Large intestine (tissue), 3 donors: ENCODE measurements at regions not wholly inside any gene's neighbourhood (a gene's known extent, or its start where the extent isn't known, plus 50 kb on each side); places are given as distances from the start of the nearest gene placed in this dataset.
"Not testable (repeated sequence)": the region's sequence is repeated elsewhere in the genome, so short reads cannot be mapped to it uniquely, and the experiment has no call there.

Experiments
- DNase-seq, 2 donors: peaks; one replicate each; pipeline versions ENCODE4 v3.0.0 to v3.0.0-alpha.2; 2013
- H3K27ac ChIP-seq: one replicate; pipeline ENCODE4 v1.5.1; 2013; ENCODE audit warnings: low read length
- H3K27me3 ChIP-seq: 2 replicates; pipeline ENCODE4 v1.6.1; 2013; ENCODE audit warnings: low read length; ENCODE audit not compliant: control insufficient read depth, insufficient read depth
- H3K36me3 ChIP-seq: 2 replicates; pipeline ENCODE4 v1.6.1; 2013; ENCODE audit warnings: low read length; ENCODE audit not compliant: control insufficient read depth, insufficient read depth
- H3K4me1 ChIP-seq: one replicate; pipeline ENCODE4 v1.6.1; 2013; ENCODE audit warnings: low read length; ENCODE audit not compliant: control insufficient read depth, insufficient read depth
- H3K4me3 ChIP-seq: one replicate; pipeline ENCODE4 v1.5.1; 2013; ENCODE audit warnings: low read length
- H3K9me3 ChIP-seq: one replicate; pipeline ENCODE4 v1.6.1; 2013; ENCODE audit warnings: mild to moderate bottlenecking, low read depth, low read length, moderate library complexity; ENCODE audit not compliant: control insufficient read depth
- WGBS: methylation state at CpG from one replicate; pipeline ENCODE4 v1.1.5; 2013; ENCODE audit warnings: low lambda C conversion rate; ENCODE audit not compliant: insufficient coverage; 5-methylcytosine and 5-hydroxymethylcytosine counted together

DNA sequence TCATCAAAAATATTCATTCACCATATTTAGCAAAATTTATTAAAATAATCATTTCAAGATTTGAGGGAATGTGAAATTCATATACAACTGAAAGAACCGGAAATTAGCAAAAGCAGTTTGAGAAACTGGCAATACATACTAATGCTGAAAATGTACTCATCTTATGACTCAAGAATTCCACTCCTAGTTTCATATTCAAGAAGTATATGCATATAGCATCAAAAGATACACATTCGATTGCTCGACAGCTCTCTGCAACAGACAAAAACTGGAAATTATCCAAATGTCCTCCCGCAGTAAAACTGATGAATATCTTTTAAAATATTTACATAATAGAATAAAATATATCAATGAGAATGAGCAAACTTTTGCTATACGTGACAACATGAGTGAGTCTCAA lies 189.2 kb upstream of the MGAT4C start:
- no peaks in the 10 kb centered on the region for H3K36me3 ChIP-seq

DNA sequence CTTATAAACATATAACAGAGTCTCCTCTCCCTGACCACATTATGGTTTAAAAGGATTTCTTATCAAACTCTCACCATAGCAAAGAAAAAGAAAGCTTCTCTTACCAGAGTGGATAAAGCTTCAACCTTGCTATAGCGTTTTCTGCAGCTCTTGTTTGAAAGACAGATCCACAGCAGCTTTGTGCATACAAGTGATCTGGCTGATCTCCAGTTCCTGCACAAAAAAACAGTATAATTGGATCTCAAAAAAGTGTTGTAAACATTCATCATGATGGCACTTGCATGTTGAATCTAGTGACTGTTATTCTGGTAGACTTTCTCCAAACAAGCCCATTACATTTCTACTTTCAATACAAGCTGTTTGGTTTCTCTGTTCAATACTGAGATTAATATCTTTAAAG lies 178.9 kb upstream of the MGAT4C start:
- H3K27ac ChIP-seq: no peak overlapping the region
- WGBS: no CpG with 5 or more reads among the region's 1 CpG
- H3K4me3 ChIP-seq: no peak overlapping the region
- H3K36me3 ChIP-seq: no peaks in the 10 kb centered on the region
- H3K4me1 ChIP-seq: no peaks in the 10 kb centered on the region
- H3K27me3 ChIP-seq: no peaks in the 10 kb centered on the region
- no peaks in the 10 kb centered on the region for H3K9me3 ChIP-seq
- DNase-seq: no peak

More for the DNA sequence above, 189.2 kb upstream of the MGAT4C start:
- no peaks in the 10 kb centered on the region for H3K4me1 ChIP-seq
- no peak overlapping the region for H3K27ac ChIP-seq
- no peaks in the 10 kb centered on the region for H3K9me3 ChIP-seq
- no peak overlapping the region for H3K4me3 ChIP-seq
- DNase-seq: no peak
- H3K27me3 ChIP-seq: no peaks in the 10 kb centered on the region
- WGBS: 65% methylated on average over 4 of the region's 5 CpGs

DNA sequence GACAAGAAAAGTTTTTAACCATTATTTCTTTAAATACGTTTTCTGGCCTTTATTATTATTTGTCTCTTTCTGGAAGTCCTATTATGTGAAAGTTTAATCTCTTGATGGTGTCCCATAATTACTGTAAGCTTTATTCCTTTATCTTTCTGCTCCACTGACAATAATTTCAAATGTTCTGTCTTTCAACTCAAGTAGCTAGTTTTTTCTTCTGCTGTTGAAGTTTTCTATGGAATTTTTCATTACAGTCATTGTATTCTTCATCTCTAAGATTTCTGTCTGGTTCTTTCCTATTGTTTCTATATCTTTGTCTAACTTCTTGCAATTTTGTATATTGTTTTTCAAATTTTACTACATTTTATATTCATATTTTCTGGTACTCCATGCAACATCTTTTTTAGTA lies 173.6 kb upstream of the MGAT4C start:
- no peak overlapping the region for H3K4me3 ChIP-seq
- H3K4me1 ChIP-seq: no peaks in the 10 kb centered on the region
- WGBS: 80% methylated on average over 1 of the region's 1 CpG

DNA sequence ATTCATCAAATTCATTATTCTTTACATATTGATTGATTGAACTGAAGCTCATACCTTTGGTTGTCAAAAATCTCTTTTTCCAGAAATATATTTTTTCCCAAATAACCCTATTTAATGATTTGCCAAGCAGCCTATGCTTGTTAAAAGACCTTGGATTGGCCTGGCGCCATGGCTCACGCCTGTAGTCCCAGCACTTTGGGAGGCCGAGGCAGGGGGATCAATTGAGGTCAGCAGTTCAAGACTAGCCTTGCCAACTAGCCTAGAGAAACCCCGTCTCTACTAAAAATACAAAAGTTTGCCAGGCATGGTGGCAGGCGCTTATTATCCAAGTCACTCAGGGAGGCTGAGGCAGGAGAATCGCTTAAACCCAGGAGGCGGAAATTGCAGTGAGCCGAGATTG lies 165.1 kb upstream of the MGAT4C start:
- Histone ChIP-seq H3K9me3 (no peaks in the 10 kb centered on the region), H3K4me1 (no peaks in the 10 kb centered on the region), H3K27me3 (no peaks in the 10 kb centered on the region), H3K36me3 (no peaks in the 10 kb centered on the region), H3K4me3 (no peak overlapping the region), H3K27ac (no peak overlapping the region)
- no peak for DNase-seq
- 100% methylated on average over 1 of the region's 8 CpGs for WGBS

More for the DNA sequence above, 173.6 kb upstream of the MGAT4C start:
- Histone ChIP-seq H3K9me3 (peaks cover 3% of the 10 kb centered on the region), H3K27me3 (no peaks in the 10 kb centered on the region), H3K27ac (no peak overlapping the region), H3K36me3 (no peaks in the 10 kb centered on the region)
- DNase-seq: no peak

DNA sequence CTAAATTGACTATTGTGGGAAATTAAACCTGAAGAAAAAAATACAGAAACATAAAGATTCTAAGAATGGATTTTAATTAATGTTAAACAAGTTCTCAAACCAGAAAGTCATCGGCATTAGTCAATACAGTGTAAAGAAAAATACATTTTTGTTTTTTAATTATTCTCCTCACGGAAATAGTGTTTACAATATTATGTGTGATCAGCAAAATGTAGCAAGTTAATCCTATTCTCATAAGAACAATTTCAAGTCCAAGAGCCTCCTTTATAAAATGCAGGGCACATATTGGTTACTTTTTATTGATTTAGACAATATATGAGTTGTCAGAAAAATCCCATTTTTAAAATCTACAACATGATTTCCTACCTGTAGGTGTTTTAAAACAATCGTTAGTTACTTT lies 158.0 kb upstream of the MGAT4C start:
- no peaks in the 10 kb centered on the region for H3K36me3 ChIP-seq
- WGBS: 84% methylated on average over 2 of the region's 3 CpGs
- no peak for DNase-seq
- no peak overlapping the region for H3K27ac ChIP-seq
- no peak overlapping the region for H3K4me3 ChIP-seq
- no peaks in the 10 kb centered on the region for H3K4me1 ChIP-seq
- H3K27me3 ChIP-seq: no peaks in the 10 kb centered on the region
- peaks cover 6% of the 10 kb centered on the region for H3K9me3 ChIP-seq

DNA sequence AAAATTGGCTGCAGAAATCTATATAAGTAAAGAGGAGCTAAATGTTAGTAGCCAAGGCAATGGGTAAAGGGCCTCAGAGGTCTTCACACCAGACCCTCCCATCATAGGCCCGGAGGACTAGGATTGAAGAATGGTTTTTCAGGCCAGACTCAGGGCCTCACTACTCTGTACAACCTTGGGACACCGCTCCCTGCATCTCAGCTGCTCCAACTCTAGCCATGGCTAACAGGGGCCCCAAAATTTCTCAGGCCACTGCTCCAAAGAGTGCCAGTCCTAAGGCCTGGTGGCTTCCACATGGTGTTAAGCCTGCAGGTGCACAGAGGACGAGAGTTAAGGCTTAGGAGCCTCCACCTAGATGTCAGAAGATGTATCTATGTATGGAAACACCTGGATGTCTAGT lies 155.5 kb upstream of the MGAT4C start:
- Histone ChIP-seq H3K27ac (no peak overlapping the region), H3K27me3 (no peaks in the 10 kb centered on the region), H3K36me3 (no peaks in the 10 kb centered on the region), H3K4me1 (no peaks in the 10 kb centered on the region), H3K4me3 (no peak overlapping the region), H3K9me3 (peaks cover 6% of the 10 kb centered on the region)
- DNase-seq: no peak
- no CpG with 5 or more reads among the region's 3 CpGs for WGBS

DNA sequence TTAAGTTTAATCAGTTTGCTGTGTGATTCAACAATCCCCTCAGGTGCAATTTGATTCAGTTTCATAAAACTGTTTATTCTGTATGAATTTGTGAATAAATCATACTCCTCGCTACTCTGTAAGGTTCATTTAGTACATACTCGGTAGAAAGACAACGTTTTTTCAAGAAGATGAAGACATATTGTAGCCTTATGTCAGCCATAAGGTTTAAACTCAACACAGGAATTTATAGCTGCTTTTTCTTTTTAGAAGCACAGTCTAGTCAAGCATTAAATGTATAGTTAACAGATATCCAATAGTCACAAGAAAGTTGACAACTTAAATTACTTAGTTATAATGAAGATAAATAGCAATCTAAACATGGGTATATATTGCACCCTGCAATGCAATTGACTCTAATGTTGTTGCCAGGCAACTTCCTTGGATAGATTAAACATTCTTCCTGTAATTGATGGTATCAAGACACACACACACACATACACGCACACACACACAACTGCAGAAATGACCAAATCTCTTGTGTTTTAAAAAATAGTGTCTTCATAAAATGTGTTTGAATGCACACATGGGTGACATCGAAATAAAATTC lies 151.5 kb upstream of the MGAT4C start:
- H3K36me3 ChIP-seq: no peaks in the 10 kb centered on the region
- no peaks in the 10 kb centered on the region for H3K27me3 ChIP-seq
- H3K4me1 ChIP-seq: no peaks in the 10 kb centered on the region
- 100% methylated on average over 1 of the region's 5 CpGs for WGBS
- H3K4me3 ChIP-seq: no peak overlapping the region
- H3K9me3 ChIP-seq: peaks cover 6% of the 10 kb centered on the region
- no peak for DNase-seq
- no peak overlapping the region for H3K27ac ChIP-seq

DNA sequence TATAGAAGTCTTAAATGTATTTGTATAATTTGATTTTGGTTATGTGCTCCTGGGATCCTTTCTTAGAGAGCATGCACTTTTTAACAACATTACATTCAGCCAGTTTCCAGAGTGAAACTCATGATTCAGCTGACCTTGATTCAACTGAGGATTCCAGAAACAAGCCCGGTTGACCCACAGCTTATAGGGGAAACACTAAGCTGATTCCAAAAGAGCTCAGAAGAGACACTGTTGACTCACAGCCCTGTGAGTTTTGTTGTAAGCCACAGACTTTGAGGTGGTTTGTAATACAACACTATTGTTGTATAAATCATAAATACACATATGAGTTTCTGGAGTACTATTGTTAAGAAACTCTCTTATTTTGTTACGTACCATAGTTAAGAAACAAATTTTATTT lies 133.8 kb upstream of the MGAT4C start:
- H3K4me3 ChIP-seq: no peak overlapping the region
- 71% methylated on average over 1 of the region's 2 CpGs for WGBS
- no peaks in the 10 kb centered on the region for H3K27me3 ChIP-seq
- no peak for DNase-seq
- H3K36me3 ChIP-seq: no peaks in the 10 kb centered on the region
- H3K4me1 ChIP-seq: no peaks in the 10 kb centered on the region
- H3K9me3 ChIP-seq: no peaks in the 10 kb centered on the region
- H3K27ac ChIP-seq: no peak overlapping the region

DNA sequence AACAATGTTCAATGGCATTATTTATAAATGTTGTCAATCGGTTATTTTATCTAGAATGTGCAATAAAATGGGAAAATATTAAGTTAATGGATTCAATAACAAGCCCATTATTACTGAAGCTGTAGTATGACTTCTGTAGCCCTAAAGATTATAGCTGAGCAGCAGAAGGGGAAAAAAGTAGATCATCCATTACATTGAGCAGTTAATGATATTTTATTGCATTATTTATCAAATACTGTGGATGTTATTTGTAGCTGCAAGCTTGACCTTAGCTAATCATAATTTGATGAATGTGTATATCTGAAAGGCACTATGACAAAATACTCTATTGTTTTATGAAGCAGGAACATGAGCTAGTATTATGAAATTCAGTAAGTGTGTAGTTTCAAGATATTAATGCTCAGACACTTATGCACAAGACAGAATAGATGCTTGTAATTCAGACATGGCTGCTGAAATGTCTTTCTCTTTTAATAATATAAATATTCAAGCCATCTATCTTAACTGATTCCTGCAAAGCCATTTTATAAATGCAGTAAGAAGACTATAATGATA lies 131.5 kb upstream of the MGAT4C start:
- Histone ChIP-seq H3K27ac (no peak overlapping the region), H3K36me3 (no peaks in the 10 kb centered on the region), H3K4me3 (no peak overlapping the region), H3K4me1 (no peaks in the 10 kb centered on the region), H3K27me3 (no peaks in the 10 kb centered on the region), H3K9me3 (no peaks in the 10 kb centered on the region)
- DNase-seq: no peak
- WGBS: 64% methylated on average over 1 of the region's 1 CpG

- H3K4me3 ChIP-seq, H3K27ac ChIP-seq, H3K27me3 ChIP-seq, DNase-seq, H3K4me1 ChIP-seq, H3K9me3 ChIP-seq, H3K36me3 ChIP-seq: not testable (repeated sequence)
- no CpG with 5 or more reads among the region's 3 CpGs for WGBS
Measured at GRCh38 chr12:86383759-86384158, 127.6 kb upstream of the MGAT4C start.

DNA sequence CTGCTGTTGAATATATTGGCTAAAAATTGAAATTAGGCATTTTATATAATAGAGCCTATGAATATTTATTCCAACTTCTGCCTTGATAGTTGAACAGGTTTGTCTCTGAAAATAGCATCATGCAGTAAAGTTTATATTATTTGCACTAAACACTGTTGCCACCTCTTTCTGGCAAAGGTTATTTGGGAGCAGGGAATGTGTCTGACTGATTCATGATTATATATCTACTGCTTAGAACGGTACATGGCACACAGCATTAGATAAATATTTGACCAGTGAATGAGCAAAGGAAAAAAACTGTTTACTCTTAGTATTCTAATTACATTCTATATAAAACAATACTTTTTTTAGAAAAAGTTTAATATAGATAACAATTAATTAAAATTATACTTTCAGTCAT lies 123.1 kb upstream of the MGAT4C start:
- WGBS: 0% methylated on average over 1 of the region's 1 CpG
- H3K4me3 ChIP-seq: no peak overlapping the region
- DNase-seq: no peak
- no peaks in the 10 kb centered on the region for H3K27me3 ChIP-seq
- H3K9me3 ChIP-seq: no peaks in the 10 kb centered on the region
- no peaks in the 10 kb centered on the region for H3K36me3 ChIP-seq
- no peaks in the 10 kb centered on the region for H3K4me1 ChIP-seq
- H3K27ac ChIP-seq: no peak overlapping the region
